Smooth muscle cell (in vitro differentiated cells): ENCODE measurements at regions not wholly inside any gene's neighbourhood (a gene's known extent, or its start where the extent isn't known, plus 50 kb on each side); places are given as distances from the start of the nearest gene placed in this dataset.

Experiments
- DNase-seq: peaks from one replicate; lab custom pipeline; 2025; ENCODE audit not compliant: unreplicated experiment; lab: John Stamatoyannopoulos, UW
- H2AFZ ChIP-seq: fragments of 200-600 bp; sonication (generic); 2 replicates; pipeline ENCODE4 v1.6.0; 2016; ENCODE audit warnings: antibody characterized with exemption, low read depth, mild to moderate bottlenecking
- H3F3A ChIP-seq: fragments of 200-600 bp; sonication (generic); 2 replicates; pipeline ENCODE4 v1.6.0; 2017; ENCODE audit warnings: antibody characterized with exemption, low read depth
- H3K27ac ChIP-seq: fragments of 200-600 bp; sonication (generic); 2 replicates; pipeline ENCODE4 v1.5.1; 2016; ENCODE audit warnings: low read depth, mild to moderate bottlenecking
- H3K27me3 ChIP-seq: fragments of 200-600 bp; sonication (generic); 2 replicates; pipeline ENCODE4 v1.6.1; 2016; ENCODE audit warnings: low read depth, mild to moderate bottlenecking
- H3K36me3 ChIP-seq: fragments of 200-600 bp; sonication (generic); 2 replicates; pipeline ENCODE4 v1.5.1; 2016; ENCODE audit warnings: low read depth
- H3K4me1 ChIP-seq: fragments of 200-600 bp; sonication (generic); 2 replicates; pipeline ENCODE4 v1.5.1; 2016; ENCODE audit warnings: low read depth
- H3K4me2 ChIP-seq: fragments of 200-600 bp; sonication (generic); 2 replicates; pipeline ENCODE4 v1.6.0; 2016; ENCODE audit warnings: mild to moderate bottlenecking
- H3K4me3 ChIP-seq: fragments of 200-600 bp; sonication (generic); 2 replicates; pipeline ENCODE4 v1.5.1; 2016; ENCODE audit warnings: mild to moderate bottlenecking
- H3K79me2 ChIP-seq: fragments of 200-600 bp; sonication (generic); 2 replicates; pipeline ENCODE4 v1.6.0; 2016; ENCODE audit warnings: low read depth, mild to moderate bottlenecking
- H3K9ac ChIP-seq: fragments of 200-600 bp; sonication (generic); 2 replicates; pipeline ENCODE4 v1.6.0; 2016; ENCODE audit warnings: low read depth
- H3K9me3 ChIP-seq: fragments of 200-600 bp; sonication (generic); replicated peaks from 2 replicates; pipeline ENCODE4 v1.5.1; 2016; ENCODE audit warnings: low read depth
- H4K20me1 ChIP-seq: fragments of 200-600 bp; sonication (generic); 2 replicates; pipeline ENCODE4 v1.6.0; 2016; ENCODE audit warnings: low read depth
- WGBS: methylation state at CpG from one replicate; pipeline ENCODE4 v1.1.7; 2016; ENCODE audit warnings: low lambda C conversion rate; 5-methylcytosine and 5-hydroxymethylcytosine counted together
- TF ChIP-seq, protein P1 (sequence below): fragments of 200-600 bp; sonication (generic); IDR thresholded peaks from 2 replicates; pipeline ENCODE4 v1.5.1; 2017; ENCODE audit warnings: borderline replicate concordance, mild to moderate bottlenecking, antibody characterized with exemption; ENCODE audit not compliant: insufficient read depth, poor library complexity, severe bottlenecking

DNA sequence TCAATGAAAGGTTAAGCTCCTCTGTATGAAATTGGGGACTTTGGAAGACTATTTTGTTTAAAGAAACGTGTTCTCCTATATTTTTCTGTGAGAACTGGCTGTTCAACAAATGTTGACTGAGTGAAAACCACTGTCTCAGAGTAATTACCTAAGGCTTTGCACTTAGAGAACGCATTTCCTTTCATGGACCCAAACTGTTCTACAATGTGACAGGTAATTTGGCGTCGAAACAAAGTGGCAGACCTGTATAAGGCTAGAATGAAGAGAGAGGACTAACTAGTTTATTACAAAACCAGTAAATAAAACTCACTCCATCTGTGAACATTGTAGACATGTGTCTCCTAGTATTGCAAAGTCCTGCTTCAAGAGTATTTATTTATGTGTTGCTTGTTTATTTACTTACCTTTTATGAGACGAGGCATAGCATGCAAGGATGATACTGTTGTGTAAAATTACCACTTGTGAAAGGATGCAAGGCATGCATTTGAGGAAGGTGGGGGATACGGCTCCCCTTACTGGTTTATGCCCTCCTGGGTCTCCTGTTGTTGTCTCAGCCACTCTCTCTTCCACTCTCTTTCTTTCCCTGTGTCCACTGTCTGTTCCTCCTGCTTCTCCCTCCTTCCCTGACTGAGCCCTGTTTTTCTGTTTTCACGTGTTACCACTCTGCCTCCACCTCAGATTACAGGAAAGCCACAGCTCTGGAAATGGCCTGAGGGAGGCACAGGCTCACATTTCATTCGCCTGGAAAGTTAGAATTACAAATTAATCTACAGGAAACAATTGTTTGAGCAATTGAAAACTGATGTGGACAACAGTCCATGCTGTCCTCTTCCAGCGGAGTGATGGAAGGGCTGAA, 444.0 kb upstream of the ZNF608 start:
- TF ChIP-seq, protein P1, sequence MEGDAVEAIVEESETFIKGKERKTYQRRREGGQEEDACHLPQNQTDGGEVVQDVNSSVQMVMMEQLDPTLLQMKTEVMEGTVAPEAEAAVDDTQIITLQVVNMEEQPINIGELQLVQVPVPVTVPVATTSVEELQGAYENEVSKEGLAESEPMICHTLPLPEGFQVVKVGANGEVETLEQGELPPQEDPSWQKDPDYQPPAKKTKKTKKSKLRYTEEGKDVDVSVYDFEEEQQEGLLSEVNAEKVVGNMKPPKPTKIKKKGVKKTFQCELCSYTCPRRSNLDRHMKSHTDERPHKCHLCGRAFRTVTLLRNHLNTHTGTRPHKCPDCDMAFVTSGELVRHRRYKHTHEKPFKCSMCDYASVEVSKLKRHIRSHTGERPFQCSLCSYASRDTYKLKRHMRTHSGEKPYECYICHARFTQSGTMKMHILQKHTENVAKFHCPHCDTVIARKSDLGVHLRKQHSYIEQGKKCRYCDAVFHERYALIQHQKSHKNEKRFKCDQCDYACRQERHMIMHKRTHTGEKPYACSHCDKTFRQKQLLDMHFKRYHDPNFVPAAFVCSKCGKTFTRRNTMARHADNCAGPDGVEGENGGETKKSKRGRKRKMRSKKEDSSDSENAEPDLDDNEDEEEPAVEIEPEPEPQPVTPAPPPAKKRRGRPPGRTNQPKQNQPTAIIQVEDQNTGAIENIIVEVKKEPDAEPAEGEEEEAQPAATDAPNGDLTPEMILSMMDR = no peak
- WGBS = 45% methylated on average over 9 of the region's 9 CpGs
- H3K4me3 ChIP-seq = no peak overlapping the region
- no peak overlapping the region for H3K27ac ChIP-seq
- no peaks in the 10 kb centered on the region for H3K79me2 ChIP-seq
- peaks cover 8% of the 10 kb centered on the region for H3K4me1 ChIP-seq
- no peaks in the 10 kb centered on the region for H3K9me3 ChIP-seq
- H2AFZ ChIP-seq = peak overlapping the region; percentile 49
- no peaks in the 10 kb centered on the region for H3K27me3 ChIP-seq
- H4K20me1 ChIP-seq = no peaks in the 10 kb centered on the region
- peak overlapping the region; percentile 26 for H3K4me2 ChIP-seq
- DNase-seq = no peak
- no peak overlapping the region for H3K9ac ChIP-seq
- no peaks in the 10 kb centered on the region for H3F3A ChIP-seq
- no peaks in the 10 kb centered on the region for H3K36me3 ChIP-seq

DNA sequence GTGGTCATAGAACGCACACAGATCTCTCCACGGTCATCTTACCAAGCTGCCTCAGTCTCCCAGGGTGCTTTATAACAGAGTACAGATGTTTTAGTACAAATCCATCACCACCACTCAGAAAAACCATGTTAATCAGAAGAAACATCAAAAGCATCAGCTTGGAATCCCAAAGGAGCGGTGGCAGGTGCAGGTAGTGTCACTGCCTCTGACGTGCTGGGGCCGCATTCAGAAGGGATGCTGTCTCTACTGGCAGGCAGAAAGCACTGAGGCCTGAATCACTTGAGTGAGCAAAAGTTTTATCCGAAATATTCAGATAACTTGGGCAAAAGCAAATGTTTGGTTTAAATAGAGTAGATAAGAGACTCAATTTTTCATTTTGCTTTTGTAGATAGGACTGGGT, 448.4 kb upstream of the ZNF608 start:
- Histone ChIP-seq H3K4me2 (no peak overlapping the region), H3K27ac (no peak overlapping the region), H3K4me1 (peaks cover 42% of the 10 kb centered on the region), H3K9me3 (no peaks in the 10 kb centered on the region), H3K79me2 (no peaks in the 10 kb centered on the region), H3F3A (peaks cover 12% of the 10 kb centered on the region), H3K9ac (no peak overlapping the region), H4K20me1 (no peaks in the 10 kb centered on the region), H3K4me3 (no peak overlapping the region), H3K36me3 (no peaks in the 10 kb centered on the region), H2AFZ (no peak overlapping the region), H3K27me3 (no peaks in the 10 kb centered on the region)
- WGBS = 98% methylated on average over 6 of the region's 6 CpGs
- no peak for DNase-seq
- TF ChIP-seq, protein P1 = no peak

DNA sequence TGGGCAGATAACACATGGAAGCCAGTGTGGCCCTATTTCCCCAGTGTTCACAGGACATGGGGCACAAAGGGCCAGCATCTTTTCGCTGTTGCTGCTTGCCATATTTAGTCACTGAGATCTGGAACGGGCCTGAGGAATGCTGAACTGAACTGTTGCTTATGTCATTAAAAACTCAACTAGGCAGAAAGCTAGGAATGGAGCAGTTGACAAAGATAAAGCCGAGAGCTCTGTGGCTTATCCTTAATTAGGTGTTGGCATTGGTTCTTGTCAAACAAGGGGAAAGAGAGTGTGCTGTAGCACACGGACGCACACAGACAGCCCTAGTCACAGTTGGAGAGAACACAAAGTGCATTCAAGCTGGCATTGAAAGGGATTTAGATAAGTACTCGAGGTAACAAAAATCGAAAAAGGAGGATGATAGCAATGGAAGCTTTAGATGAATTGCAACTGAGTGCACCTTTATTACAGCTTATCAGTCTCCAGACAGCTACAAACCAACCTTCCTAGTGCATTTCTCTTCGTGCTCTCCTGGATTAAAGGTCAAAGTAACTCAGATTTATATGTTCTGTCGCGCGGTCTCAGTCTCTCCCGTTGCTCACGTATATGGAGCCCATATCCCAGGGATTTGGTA, 450.2 kb upstream of the ZNF608 start:
- peaks cover 47% of the 10 kb centered on the region for H3K4me1 ChIP-seq
- TF ChIP-seq, protein P1 = no peak
- no peak for DNase-seq
- no peaks in the 10 kb centered on the region for H4K20me1 ChIP-seq
- H3K27me3 ChIP-seq = no peaks in the 10 kb centered on the region
- H3K27ac ChIP-seq = no peak overlapping the region
- peak overlapping the region; percentile 4 for H2AFZ ChIP-seq
- H3F3A ChIP-seq = peaks cover 25% of the 10 kb centered on the region
- H3K9ac ChIP-seq = no peak overlapping the region
- H3K4me3 ChIP-seq = no peak overlapping the region
- no peaks in the 10 kb centered on the region for H3K36me3 ChIP-seq
- peak overlapping the region; percentile 60 for H3K4me2 ChIP-seq
- 21% methylated on average over 13 of the region's 13 CpGs for WGBS
- no peaks in the 10 kb centered on the region for H3K79me2 ChIP-seq
- no peaks in the 10 kb centered on the region for H3K9me3 ChIP-seq
